Body of pancreas (tissue), 4 donors: ENCODE measurements at regions not wholly inside any gene's neighbourhood (a gene's known extent, or its start where the extent isn't known, plus 50 kb on each side); places are given as distances from the start of the nearest gene placed in this dataset.

Experiments
- CTCF ChIP-seq, 7 experiments: fragments of 450-650 bp in 4 of 7; fragments of 200-600 bp in 3 of 7; sonication (generic) in 3 of 7; IDR thresholded peaks; one replicate each; pipeline ENCODE4 v1.5.1; 2016 to 2019; ENCODE audit warnings: antibody characterized with exemption in 7 of 7
- POLR2A ChIP-seq, 3 donors: fragments of 450-650 bp; IDR thresholded peaks; one replicate each; pipeline ENCODE4 v1.6.1; 2016; ENCODE audit warnings: antibody characterized with exemption in 3 of 3, mild to moderate bottlenecking in 2 of 3

- TF ChIP-seq CTCF (IDR thresholded peaks at IDR 0.05) = no peak
- TF ChIP-seq POLR2A (IDR thresholded peaks at IDR 0.05) = no peak
These were observed 128.0 kb upstream of the RASSF8 start for GRCh38 chr12:25830456-25830855.
